Umbilical cord (tissue), 1 donor: ENCODE measurements at regions not wholly inside any gene's neighbourhood (a gene's known extent, or its start where the extent isn't known, plus 50 kb on each side); places are given as distances from the start of the nearest gene placed in this dataset.

Experiments
- DNase-seq: peaks from one replicate; pipeline ENCODE4 v3.0.0-alpha.2; 2015; ENCODE audit warnings: low spot score

DNA sequence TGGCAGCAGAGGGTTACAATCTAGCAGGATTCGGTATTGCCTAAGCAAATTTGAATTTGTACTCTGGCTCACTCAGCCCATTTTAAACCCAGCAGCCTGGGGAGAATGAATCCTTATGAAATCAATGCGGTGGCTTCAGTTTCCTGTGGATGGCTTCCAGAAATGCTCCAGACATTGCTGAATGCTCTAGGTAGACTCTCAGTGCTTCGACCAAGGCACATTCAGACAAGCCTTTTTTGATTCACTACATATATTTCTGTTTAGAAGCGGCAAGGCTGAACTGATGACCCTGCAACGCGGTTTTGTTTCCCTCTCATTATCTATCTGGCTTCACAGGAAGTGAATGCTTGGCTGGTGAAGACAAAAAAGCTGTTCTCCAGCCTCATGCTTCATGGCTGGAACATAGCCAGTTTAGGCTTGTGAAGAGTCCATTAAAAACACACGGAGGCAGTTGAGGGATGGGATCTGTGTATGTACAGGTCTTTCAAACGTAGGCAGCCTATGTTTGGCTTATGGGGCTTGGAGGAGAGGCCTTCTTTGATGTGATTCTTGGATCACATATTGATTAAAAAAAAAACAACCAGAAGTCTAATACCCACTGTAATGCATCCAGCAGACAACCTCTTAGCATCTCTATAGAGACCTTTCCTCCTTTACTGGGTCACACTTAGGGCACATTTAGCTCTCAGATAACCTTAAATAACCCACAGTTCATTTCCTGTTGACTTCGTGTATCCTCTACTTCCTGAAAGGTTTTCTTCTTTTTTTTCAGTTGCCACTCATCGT is 400.2 kb upstream of the TBL1XR1 start:
- peak; percentile 72 for DNase-seq

DNA sequence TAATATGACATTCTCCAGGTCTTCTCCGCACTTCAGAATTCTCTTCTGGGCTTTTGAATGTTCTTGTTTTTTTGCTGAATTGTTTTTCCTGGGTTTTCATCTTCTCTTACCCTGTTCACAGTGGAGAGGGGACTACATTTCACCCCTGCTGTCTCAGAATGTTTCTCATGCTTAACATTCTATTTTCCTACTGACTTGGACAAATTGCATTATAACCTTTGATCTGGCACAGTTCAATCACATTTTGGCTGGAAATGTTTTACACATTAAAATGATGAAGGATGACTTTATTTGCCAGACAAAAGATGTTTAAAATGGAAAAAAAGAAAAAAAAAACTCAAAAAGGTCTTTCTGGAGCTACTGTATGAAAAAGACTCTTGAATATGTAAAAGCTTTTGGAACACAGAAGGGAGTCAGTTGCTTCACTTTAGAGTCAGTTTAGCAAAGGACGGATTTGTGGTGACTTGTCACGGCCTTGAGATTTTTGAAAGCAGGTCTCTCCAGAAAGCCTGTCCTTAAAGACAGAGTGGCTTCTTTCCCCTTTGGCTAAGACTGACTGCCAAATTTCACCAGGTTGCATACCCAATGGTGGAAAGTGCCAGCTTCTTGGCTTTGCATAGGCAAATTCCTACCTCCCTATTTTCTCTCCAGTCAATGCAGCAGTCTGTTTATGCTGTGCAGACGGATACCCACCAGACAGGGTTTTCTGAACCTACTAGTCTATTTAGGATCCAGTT is 401.0 kb upstream of the TBL1XR1 start:
- DNase-seq = no peak

DNA sequence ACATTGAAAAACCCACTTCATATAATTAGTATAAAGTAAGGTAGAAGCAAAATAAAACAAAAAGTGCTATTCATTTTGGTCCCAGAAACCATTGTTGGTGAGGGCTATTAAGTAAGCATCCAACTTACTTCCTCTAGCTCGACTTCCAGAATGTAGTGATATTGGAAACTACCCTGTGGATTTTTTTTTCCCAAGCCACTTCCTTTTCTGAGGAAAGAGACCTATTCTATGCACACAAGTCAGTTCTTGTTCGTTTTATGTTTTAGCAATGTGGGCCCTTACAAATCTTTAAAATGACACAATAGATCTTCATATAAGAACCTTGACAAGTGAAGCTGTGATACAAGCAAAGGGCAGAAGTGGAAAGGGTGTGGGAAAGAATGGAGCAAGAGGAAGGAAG is 402.0 kb upstream of the TBL1XR1 start:
- DNase-seq = no peak

DNA sequence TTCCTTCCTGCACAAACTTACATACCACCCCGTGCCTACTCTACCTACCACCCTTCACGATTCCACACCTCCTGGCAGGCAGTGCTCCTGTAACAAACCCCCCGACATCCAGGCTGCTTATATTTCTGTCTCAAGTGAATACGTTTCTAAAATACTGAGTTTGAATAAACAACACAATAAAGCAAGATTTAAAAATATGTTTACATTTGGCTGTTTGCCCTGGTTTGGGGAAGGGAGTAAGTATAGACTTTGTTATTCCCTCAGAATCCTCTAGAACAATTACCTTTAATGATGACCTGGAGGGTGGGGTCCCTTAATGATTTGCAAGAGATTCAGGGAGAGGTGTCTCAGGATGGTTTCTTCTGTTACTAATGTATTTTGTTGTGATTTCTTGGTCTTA is 402.6 kb upstream of the TBL1XR1 start:
- DNase-seq = no peak

DNA sequence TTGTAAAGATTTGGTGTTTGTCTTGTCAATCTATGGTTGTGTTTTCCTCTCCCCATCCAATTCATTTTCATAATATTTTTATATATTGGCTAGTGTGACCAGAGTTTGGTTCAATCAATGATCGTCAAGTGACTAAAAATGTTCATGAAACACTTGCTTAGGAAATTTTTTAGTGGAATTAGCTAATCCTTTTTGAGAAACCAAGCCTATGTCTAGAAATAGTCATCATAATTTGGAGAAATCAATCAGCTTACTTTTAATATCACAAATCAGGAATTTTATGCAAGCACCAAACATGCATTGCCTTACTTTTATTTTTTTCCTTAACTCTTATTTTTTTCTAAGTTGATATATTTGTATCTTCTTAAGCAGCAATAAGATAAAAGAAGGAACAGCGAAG is 403.1 kb upstream of the TBL1XR1 start:
- no peak for DNase-seq

DNA sequence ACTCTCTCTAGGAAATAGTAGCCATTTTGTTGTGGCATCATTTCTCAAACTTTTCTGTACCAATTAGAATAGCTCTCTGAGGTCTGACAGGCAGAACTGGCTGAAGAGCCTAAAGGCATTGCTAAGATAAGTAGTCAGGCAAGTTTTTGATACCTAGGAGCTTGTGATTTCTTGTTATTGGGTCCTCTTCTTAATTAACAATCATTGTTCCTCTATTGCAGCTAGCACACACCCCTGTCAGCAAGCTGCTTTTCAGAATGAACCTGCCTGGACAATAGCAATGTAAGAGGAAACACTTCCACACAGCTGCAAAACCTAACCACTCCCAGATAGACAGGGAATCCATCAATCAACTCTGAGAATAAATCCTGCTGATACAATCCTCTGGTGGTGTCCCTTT is 403.9 kb upstream of the TBL1XR1 start:
- DNase-seq = no peak

DNA sequence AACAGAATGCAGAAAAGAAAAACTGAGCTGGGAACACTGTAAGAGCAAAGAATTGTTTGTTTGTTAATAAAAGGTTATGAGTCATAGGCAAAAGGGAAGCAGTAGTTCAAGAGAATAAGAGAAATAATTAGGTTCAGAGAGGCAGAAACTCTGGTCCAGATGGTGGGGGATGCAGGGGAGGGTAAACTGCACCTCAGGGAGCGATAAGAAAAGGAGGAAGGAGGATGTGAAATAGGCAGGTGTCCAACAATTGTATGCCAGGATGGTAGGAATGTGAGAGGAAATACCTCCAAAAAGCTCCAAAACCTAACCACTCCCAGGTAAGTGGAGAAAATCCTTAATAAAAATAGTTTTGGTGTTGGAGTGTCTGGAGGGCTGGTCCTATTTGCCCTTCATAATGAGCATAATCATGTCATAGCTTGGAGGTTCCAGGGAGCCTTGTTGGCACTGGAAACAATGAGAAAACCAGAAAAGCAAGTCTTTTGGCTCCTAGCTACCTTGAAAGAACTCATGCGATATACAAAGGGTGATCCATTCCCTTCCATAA is 405.4 kb upstream of the TBL1XR1 start:
- no peak for DNase-seq

DNA sequence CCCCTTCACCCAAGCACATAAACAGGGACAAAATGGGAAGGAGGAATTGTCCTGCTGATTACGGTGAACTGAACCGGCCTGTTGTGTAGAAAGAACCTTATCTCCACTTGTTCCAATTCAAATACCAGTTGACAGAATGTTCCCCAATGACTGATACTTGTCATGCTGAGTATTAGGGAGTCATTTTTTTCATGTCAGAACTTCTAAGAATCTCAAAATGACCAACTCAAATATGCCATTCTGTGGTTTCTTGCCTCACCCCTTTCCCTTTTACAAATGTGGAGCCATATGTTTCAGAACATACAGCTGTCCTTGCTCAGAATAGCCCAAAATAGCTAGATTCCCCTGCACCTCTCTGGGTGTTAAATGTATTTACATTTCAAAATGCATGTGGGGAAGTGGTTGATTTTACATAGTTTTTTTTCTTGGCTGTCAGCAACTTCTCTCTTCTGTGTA is 405.9 kb upstream of the TBL1XR1 start:
- DNase-seq = no peak

DNA sequence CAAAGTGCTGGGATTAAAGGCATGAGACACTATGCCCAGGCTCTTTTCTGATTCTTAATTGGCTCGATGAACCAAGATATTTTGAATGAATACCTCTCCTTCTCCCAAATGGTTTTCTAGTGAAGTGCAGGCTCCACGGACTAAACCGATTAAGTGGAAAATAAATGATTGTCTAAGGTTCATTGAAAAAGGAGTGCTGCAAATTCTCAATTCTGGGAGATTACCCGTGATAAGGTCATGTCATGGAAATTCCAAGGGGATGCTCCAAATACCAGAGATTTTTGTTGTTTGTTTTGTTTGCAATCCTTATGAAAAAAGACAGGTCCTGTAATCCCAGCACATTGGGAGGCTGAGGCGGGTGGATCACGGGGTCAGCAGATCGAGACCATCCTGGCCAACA is 406.9 kb upstream of the TBL1XR1 start:
- DNase-seq = no peak

DNA sequence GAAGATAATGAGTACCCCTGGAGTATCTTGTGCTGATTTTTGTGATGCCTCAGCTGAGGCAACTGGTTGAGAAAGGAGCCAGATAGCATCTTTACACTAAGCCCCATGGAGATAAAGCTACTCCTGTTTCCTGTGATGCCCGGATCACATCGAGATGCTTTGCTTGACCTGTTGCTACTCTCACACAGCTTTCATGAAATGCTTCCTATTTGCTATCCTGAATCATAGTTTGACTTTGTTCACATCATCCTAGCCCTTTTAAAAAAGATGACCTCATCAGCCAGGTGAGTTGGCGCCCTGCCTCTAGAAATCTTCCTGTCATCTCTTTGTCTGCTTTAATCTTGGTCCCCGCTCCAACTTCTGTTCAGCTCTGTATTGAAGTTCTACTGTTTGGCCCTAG is 409.6 kb upstream of the TBL1XR1 start:
- DNase-seq = no peak

DNA sequence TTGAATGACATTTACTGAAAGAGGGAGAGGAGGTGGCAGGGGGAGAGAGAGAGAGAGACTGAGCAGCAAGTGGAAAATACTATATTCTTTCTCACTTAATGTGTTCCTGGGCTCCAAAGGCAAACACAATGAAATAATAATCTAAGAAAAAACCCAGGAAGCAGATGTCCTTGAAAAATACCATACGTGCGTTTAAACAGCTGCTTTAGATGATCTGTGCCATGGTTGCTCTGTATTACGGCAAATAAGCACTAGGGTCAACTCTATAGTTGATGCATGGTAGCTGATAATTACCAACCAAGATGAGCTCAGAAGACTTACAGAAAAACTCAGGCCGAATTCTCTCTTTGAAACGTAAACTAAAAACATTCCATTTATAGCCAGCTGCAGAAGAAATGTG is 410.3 kb upstream of the TBL1XR1 start:
- no peak for DNase-seq

DNA sequence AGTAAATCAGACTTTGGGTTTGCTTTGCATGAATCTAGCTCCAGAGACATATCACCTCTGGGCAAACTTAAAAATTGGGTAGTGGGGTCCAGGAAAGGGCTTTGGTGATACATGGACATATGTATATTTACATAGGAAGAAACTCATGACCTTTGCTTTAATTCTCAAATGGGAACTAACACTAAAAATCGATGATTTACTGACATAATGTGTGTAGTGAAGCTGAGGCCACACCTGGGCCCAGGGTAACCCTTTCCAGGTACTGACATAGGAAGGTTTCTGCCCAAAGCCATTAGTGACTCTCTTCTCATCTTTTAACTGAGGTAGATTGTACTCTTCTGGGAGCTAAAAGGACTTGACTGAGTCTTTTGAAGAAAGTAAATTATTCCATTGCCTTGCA is 411.2 kb upstream of the TBL1XR1 start:
- DNase-seq = no peak

DNA sequence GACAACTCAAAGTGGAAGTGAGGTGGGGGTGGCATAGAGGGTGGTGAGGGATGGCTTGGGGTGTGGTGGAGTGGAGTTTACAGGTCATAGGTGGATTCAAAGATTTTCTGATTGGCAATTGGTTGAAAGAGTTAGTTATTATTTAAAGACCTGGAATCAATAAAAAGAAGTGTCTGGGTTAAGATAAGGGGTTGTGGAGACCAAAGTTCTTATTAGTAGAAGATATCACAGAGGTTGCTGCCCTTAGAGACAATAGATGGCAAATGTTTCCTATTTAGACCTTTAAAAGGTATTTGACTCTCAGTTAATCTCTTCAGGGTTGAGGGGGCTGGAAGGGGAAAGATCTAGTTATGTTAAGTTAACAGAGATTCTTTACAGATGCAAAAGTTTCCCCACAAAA is 412.3 kb upstream of the TBL1XR1 start:
- DNase-seq = no peak

DNA sequence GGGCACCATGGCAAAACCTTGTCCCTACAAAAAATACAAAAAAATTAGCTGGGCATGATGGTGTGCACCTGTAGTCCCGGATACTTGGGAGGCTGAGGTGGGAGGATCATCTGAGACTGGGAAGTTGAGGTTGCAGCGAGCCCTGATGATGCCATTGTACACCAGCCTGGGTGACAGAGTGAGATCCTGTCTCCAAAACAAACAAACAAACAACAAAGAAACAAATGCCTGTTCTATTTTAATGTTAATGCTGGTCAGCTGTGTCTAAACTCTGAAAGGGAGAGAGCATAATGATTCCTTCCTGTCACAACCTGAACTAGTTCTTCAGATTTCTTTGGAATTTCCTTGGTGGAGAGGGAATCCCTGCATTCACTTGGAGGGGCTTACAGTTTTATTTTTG is 413.0 kb upstream of the TBL1XR1 start:
- no peak for DNase-seq

DNA sequence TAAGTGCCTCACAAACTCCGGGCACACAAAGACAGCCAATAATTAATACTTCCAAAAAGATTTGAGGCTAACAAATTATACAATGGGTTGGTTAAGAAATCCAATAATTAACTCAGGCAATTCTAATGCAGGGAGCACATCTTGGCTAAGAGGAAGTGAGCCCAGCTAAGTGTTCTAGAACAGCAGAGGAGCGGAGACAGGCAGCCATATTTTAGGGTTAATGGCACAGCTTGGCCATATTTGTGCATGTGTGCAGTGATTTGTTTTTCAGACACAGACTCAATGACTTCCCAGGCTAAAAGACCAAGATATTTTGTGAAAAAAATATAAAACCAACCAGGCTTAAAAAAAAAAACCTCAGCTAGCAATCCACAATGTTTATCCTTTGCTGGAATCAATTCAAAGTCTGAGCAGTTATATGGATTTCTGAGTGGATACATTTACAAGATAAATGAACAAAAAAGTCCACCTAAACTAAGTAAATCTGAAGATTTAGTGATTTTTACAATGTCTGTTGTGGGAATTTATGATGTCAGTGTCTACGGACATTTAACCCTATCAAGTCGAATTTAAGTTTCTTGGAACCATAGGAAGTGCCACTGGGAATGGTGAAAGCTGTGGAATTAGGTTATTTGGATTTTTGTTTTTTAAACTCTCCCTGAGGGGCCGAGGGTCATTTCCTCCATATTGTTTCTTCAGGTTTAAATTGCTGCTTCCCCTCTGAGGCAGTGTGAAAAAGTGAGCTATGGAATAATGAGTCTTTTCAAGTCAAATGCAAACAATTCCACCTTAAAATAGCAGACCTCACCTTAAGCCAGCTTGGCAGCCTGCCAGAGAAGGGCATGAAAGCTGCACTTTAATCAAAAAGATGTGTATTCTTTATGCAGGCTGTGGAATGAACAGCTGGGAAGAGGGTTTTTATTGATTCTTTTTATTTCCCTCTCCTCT is 413.7 kb upstream of the TBL1XR1 start:
- peak; percentile 92 for DNase-seq

DNA sequence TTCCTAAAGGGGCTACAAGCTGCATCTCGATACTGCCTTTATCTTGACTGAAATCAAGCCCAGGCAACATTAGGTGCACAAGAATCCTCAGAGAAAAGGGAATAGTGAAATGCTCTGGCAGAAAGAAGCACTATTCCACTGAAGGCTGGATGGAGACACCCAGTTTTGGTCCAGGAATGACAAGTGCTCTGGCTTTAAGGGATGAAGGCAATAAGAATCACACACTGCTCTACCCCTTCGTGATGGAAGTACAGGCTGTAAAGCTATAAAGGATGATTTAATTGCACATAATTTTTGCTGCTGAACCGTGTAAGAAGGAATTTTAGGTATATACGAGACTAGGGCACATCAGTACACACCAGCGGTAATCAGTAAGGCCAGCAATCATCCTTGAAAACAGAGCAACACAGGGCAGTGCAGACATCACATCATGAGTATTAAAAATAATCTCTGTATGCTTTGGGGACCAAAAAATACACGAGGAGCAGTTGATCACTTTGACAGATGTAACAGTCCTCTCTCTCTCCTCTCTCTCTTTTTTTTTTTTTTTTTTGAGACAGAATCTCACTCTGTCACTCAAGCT is 414.6 kb upstream of the TBL1XR1 start:
- peak; percentile 49 for DNase-seq

DNA sequence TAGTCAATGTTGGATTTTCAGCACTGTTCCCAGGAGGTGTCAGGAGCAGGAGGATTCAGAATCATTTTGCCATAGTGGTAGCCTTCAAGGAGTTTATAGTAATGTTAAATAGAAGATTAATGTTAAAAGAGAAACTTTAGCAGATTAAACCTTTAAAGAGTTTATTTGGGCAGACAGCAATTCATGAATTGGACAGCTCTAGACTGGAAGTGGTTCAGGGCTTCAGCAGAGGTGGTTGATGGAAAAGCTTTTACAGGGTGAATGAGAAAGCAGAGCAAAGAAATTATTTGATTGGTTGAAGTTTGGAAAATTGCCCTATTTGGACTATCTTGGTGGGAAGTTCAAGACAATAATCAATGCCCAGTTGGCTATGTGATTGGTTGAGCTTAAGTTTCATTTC is 416.6 kb upstream of the TBL1XR1 start:
- DNase-seq = no peak

DNA sequence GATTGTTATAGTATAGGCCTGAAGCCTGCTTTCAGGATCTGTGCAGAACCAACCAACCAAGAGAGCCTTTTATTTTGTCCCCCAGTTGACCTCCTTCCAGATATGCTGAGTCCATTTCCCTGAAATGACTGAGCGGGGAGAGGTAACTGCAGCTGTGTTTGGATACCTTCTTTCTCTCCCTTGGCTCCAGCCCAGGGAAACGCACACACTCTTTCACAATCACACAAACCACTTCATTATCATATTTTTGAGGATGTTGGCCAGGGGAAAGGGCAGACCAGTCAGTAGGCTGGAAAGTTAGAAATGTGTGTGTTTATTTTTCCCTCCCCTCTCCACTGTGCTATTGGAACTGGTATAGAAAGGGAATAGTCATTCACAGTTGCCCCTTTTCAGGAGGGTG is 417.7 kb upstream of the TBL1XR1 start:
- peak; percentile 86 for DNase-seq

DNA sequence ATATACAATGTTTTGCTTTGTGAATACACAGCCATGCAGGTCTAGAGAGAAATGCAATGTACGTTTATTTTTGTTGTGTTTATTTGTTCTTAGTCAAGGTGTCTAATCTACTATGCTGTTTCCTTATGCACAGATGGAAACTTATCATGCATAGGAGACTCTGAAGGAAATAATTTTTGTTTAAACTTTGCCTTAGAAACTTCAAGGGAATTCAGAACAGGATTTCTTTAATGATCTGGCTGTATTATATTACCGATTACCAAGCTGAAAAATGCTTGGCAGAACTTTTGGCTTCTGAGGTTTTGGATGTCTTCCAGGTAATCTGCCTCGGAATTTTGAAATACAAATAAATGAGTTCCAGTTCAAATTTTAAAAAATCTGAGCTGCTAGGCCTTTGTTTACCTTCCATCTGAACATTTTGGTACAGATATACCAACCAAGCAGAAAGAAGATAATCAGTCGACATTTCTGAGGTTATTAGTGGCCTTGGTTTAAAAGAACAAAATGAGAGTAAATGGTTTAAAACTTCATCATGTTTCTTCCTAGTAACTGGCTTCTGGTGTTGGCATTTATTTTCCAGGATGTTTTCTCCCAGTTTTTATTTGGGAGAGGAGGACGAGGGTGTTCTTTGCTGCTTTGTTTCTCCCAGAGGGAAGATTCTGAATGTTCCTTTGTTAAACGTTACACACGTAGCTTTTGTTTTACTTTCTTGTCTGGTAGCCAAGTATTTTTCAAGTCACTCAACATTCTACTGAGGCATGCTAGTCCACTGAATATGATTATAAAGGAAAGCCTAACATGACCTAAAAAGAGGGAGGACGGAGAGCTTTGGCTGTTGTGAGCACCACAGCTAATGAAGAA is 421.8 kb upstream of the TBL1XR1 start:
- DNase-seq = peak; percentile 32

DNA sequence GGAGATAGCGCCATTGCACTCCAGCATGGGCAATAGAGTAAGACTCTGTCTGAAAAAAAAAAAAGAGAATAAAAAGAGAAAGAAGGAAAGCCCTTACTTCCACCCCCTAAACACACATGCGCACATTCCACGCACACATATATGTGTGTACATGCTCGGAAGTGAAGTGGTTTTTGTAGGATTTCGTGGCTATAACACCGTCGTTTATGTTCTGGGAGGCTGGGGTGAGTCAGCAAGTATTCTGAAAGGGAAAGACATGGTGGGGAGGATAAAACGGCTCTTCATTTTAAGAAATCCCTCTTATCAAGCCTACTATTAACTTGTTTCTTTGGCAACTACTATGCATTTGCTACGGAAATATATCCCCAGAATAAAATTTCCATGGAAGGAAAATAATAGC is 422.8 kb upstream of the TBL1XR1 start:
- DNase-seq = no peak
